Activated T-cell treated with anti-CD3 and anti-CD28 coated beads for 48 hours (primary cell): ENCODE measurements at regions not wholly inside any gene's neighbourhood (a gene's known extent, or its start where the extent isn't known, plus 50 kb on each side); places are given as distances from the start of the nearest gene placed in this dataset.

Experiments used
- DNase-seq: peaks from one replicate; pipeline ENCODE4 v3.0.0-alpha.2; 2020; ENCODE audit warnings: low read depth

GRCh38 chr2:37838541-37839167 lies 86.4 kb upstream of the RMDN2 start:
- no peak for DNase-seq

GRCh38 chr2:37839991-37840390 lies 85.1 kb upstream of the RMDN2 start:
- no peak for DNase-seq

- DNase-seq: no peak
Observed at GRCh38 chr2:37842732-37843440, 82.2 kb upstream of the RMDN2 start.

GRCh38 chr2:37843556-37843955 lies 81.5 kb upstream of the RMDN2 start:
- DNase-seq: no peak

GRCh38 chr2:37846207-37846606 lies 78.9 kb upstream of the RMDN2 start:
- DNase-seq: no peak

GRCh38 chr2:37847792-37848191 lies 77.3 kb upstream of the RMDN2 start:
- no peak for DNase-seq

- DNase-seq: no peak
Observed at GRCh38 chr2:37848451-37848850, 76.6 kb upstream of the RMDN2 start.

GRCh38 chr2:37849911-37850310 lies 75.2 kb upstream of the RMDN2 start:
- DNase-seq: no peak

GRCh38 chr2:37851428-37851827 lies 73.7 kb upstream of the RMDN2 start:
- DNase-seq: no peak

- DNase-seq: no peak
Observed at GRCh38 chr2:37851828-37852584, 73.1 kb upstream of the RMDN2 start.

GRCh38 chr2:37852585-37853014 lies 72.5 kb upstream of the RMDN2 start:
- DNase-seq: no peak

GRCh38 chr2:37854676-37855282 lies 70.3 kb upstream of the RMDN2 start:
- no peak for DNase-seq

GRCh38 chr2:37855283-37856041 lies 69.6 kb upstream of the RMDN2 start:
- no peak for DNase-seq

GRCh38 chr2:37856101-37856751 lies 68.9 kb upstream of the RMDN2 start:
- no peak for DNase-seq

- no peak for DNase-seq
Observed at GRCh38 chr2:37857575-37858399, 67.3 kb upstream of the RMDN2 start.

GRCh38 chr2:37858400-37858711 lies 66.7 kb upstream of the RMDN2 start:
- no peak for DNase-seq

- no peak for DNase-seq
Observed at GRCh38 chr2:37858725-37859267, 66.3 kb upstream of the RMDN2 start.

GRCh38 chr2:37862620-37863019 lies 62.5 kb upstream of the RMDN2 start:
- DNase-seq: no peak

GRCh38 chr2:37864217-37864616 lies 60.9 kb upstream of the RMDN2 start:
- no peak for DNase-seq

GRCh38 chr2:37865640-37866039 lies 59.4 kb upstream of the RMDN2 start:
- no peak for DNase-seq
